HG02798 (cell line): ENCODE measurements at regions not wholly inside any gene's neighbourhood (a gene's known extent, or its start where the extent isn't known, plus 50 kb on each side); places are given as distances from the start of the nearest gene placed in this dataset.
"Not testable (repeated sequence)": the region's sequence is repeated elsewhere in the genome, so short reads cannot be mapped to it uniquely, and the experiment has no call there.

Experiments
- ATAC-seq: cut with Tn5 transposase; IDR thresholded peaks from one replicate; pipeline ENCODE4 v1.9.1; 2021; ENCODE audit warnings: mild to moderate bottlenecking; ENCODE audit not compliant: unreplicated experiment, poor library complexity

GRCh38 chr10:53236941-53237340 is 464.4 kb upstream of the MBL2 start:
- no peak for ATAC-seq

- no peak for ATAC-seq
Measured at GRCh38 chr10:53233749-53234148, 461.2 kb upstream of the MBL2 start.

- ATAC-seq, result no peak
Measured at GRCh38 chr10:53230651-53231050, 458.1 kb upstream of the MBL2 start.

GRCh38 chr10:53223851-53224250 is 451.3 kb upstream of the MBL2 start:
- no peak for ATAC-seq

- no peak for ATAC-seq
Measured at GRCh38 chr10:53222806-53223205, 450.2 kb upstream of the MBL2 start.

GRCh38 chr10:53209944-53210611 is 437.5 kb upstream of the MBL2 start:
- no peak for ATAC-seq

- ATAC-seq, result no peak
Measured at GRCh38 chr10:53183733-53184132, 411.1 kb upstream of the MBL2 start.

GRCh38 chr10:53177468-53177867 is 404.9 kb upstream of the MBL2 start:
- no peak for ATAC-seq

GRCh38 chr10:53166325-53166724 is 393.7 kb upstream of the MBL2 start:
- ATAC-seq, result no peak

- no peak for ATAC-seq
Measured at GRCh38 chr10:53162856-53163255, 390.3 kb upstream of the MBL2 start.

GRCh38 chr10:53161231-53161630 is 388.6 kb upstream of the MBL2 start:
- ATAC-seq, result no peak

GRCh38 chr10:53155674-53156073 is 383.1 kb upstream of the MBL2 start:
- not testable (repeated sequence) for ATAC-seq

- no peak for ATAC-seq
Measured at GRCh38 chr10:53153831-53154230, 381.2 kb upstream of the MBL2 start.

GRCh38 chr10:53140506-53140905 is 367.9 kb upstream of the MBL2 start:
- ATAC-seq, result no peak

GRCh38 chr10:53135897-53136253 is 363.3 kb upstream of the MBL2 start:
- peak; percentile 39 for ATAC-seq

GRCh38 chr10:53135213-53135896 is 362.8 kb upstream of the MBL2 start:
- ATAC-seq, result peak; percentile 80

- ATAC-seq, result no peak
Measured at GRCh38 chr10:53134050-53134449, 361.5 kb upstream of the MBL2 start.

GRCh38 chr10:53130337-53130736 is 357.8 kb upstream of the MBL2 start:
- ATAC-seq, result no peak

- no peak for ATAC-seq
Measured at GRCh38 chr10:53127686-53128085, 355.1 kb upstream of the MBL2 start.

- ATAC-seq, result no peak
Measured at GRCh38 chr10:53123311-53123710, 350.7 kb upstream of the MBL2 start.

- ATAC-seq, result no peak
Measured at GRCh38 chr10:53122281-53122680, 349.7 kb upstream of the MBL2 start.

- no peak for ATAC-seq
Measured at GRCh38 chr10:53115660-53116059, 343.1 kb upstream of the MBL2 start.
